Transverse colon (tissue), 4 donors: ENCODE measurements at regions not wholly inside any gene's neighbourhood (a gene's known extent, or its start where the extent isn't known, plus 50 kb on each side); places are given as distances from the start of the nearest gene placed in this dataset.

Experiments
- DNase-seq: peaks from one replicate; pipeline ENCODE4 v3.0.0-alpha.2; 2019
- H3K27ac ChIP-seq, 4 donors: fragments of 200-600 bp; sonication (generic); 2 replicates each; pipeline ENCODE4 v1.5.1; 2016 to 2018; ENCODE audit warnings: inconsistent platforms in 4 of 4
- H3K27me3 ChIP-seq: fragments of 200-600 bp; sonication (generic); 2 replicates; pipeline ENCODE4 v1.5.1; 2017; ENCODE audit warnings: inconsistent platforms
- H3K36me3 ChIP-seq, 4 donors: fragments of 200-600 bp; sonication (generic); 2 replicates each; pipeline ENCODE4 v1.5.1; 2017 to 2019; ENCODE audit warnings: inconsistent platforms in 4 of 4
- H3K4me1 ChIP-seq, 4 donors: fragments of 200-600 bp; sonication (generic); 2 replicates each; pipeline ENCODE4 v1.5.1; 2017 to 2020; ENCODE audit warnings: inconsistent platforms in 4 of 4
- H3K4me3 ChIP-seq, 4 donors: fragments of 200-600 bp; sonication (generic); 1 replicate in 1 of 4; 2 replicates in 3 of 4; pipeline versions ENCODE4 v1.5.1 to v1.6.1; 2017 to 2019; ENCODE audit warnings: inconsistent platforms in 4 of 4
- H3K9me3 ChIP-seq, 2 donors: fragments of 200-600 bp; sonication (generic); 2 replicates each; pipeline ENCODE4 v1.5.1; 2017 to 2019; ENCODE audit warnings: inconsistent platforms in 2 of 2
- EP300 ChIP-seq: sonication (generic); formaldehyde crosslinking; IDR thresholded peaks from one replicate; pipeline ENCODE4 v1.6.1; 2017; ENCODE audit warnings: antibody characterized with exemption, low read depth
- POLR2A ChIP-seq: fragments of 450-650 bp; IDR thresholded peaks from one replicate; pipeline ENCODE4 v1.6.1; 2016; ENCODE audit warnings: antibody characterized with exemption, mild to moderate bottlenecking, moderate library complexity
- POLR2AphosphoS5 ChIP-seq, 3 donors: sonication (generic); formaldehyde crosslinking; IDR thresholded peaks; one replicate each; pipeline ENCODE4 v1.6.1; 2016; ENCODE audit warnings: antibody characterized with exemption in 3 of 3
- WGBS, 2 donors: methylation state at CpG; one replicate each; pipeline ENCODE4 v1.1.5; 2018; ENCODE audit warnings: low coverage in 1 of 2; 5-methylcytosine and 5-hydroxymethylcytosine counted together
- in situ Hi-C, 4 donors: fragments of 200-750 bp; cut with MboI; loops; one replicate each; pipeline versions ENCODE4 v1.15.0 to v1.15.1; 2017; ENCODE audit warnings: low sequenced_read_pairs in 3 of 4, low pct_ligation_motif_present in 1 of 4, low pct_unique_long_range_greater_than_20kb in 1 of 4
- intact Hi-C: fragments of 100-400 bp; cut with DNase I; formaldehyde crosslinking; loops from one replicate; pipeline ENCODE4 v1.15.1; 2023; ENCODE audit warnings: low total_unique reads
- TF ChIP-seq, protein P1 (sequence below), 5 experiments: fragments of 200-600 bp in 3 of 5; fragments of 450-650 bp in 2 of 5; sonication (generic) in 3 of 5; IDR thresholded peaks; 1 replicate in 2 of 5; 2 replicates in 3 of 5; pipeline ENCODE4 v1.5.1; 2016 to 2017; ENCODE audit warnings: antibody characterized with exemption in 5 of 5, inconsistent platforms in 3 of 5, mild to moderate bottlenecking in 2 of 5, moderate library complexity in 1 of 5

DNA sequence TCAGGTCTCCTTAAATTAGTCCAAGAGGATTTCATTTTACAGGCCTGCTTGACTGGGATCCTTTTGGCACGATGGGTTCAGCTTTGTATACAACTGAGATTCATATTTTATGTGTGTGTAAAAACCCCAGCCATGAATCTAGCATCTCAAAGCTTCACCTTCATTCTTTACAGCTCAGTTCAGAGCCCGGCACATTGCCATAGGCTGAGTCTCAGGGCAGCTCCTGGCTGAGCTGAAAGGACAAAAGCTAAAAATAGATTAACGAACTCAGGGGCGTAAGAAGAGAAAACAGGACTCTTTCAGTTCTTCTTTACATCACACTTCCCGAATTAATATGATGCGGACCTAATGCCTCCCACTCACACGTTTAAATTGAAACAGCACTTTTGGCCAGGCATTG is 262.8 kb upstream of the PBX1 start:
- H3K4me3 ChIP-seq = no peak overlapping the region
- WGBS, 2 donors = 64 to 77% methylated on average over 7 of the region's 7 CpGs

DNA sequence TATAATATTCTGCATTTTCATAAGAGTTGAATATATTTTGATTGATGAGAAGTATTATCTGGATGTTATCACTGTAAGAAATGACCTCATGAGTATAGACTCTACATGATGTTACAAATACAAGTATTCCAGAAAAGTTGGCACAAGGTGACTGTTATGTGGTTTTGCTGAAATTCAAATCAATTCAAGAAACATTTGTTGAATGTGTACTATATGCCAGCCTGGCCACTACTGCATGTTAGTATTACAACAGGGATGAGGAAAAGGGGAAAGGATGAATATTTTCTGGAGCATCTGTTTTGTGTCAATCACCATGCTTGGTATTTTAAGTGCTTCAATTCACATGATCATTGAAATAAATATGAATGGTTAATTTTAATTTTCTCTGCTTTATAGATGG is 250.9 kb upstream of the PBX1 start:
- no peak overlapping the region for H3K27ac ChIP-seq
- in situ Hi-C loops = no loop called here
- no peaks in the 10 kb centered on the region for H3K9me3 ChIP-seq
- intact Hi-C loops = no loop called here
- TF ChIP-seq, protein P1, sequence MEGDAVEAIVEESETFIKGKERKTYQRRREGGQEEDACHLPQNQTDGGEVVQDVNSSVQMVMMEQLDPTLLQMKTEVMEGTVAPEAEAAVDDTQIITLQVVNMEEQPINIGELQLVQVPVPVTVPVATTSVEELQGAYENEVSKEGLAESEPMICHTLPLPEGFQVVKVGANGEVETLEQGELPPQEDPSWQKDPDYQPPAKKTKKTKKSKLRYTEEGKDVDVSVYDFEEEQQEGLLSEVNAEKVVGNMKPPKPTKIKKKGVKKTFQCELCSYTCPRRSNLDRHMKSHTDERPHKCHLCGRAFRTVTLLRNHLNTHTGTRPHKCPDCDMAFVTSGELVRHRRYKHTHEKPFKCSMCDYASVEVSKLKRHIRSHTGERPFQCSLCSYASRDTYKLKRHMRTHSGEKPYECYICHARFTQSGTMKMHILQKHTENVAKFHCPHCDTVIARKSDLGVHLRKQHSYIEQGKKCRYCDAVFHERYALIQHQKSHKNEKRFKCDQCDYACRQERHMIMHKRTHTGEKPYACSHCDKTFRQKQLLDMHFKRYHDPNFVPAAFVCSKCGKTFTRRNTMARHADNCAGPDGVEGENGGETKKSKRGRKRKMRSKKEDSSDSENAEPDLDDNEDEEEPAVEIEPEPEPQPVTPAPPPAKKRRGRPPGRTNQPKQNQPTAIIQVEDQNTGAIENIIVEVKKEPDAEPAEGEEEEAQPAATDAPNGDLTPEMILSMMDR (IDR thresholded peaks at IDR 0.05) = no peak
- TF ChIP-seq POLR2AphosphoS5 (IDR thresholded peaks at IDR 0.05) = no peak
- TF ChIP-seq EP300 = no peak
- no peak for TF ChIP-seq POLR2A
- H3K36me3 ChIP-seq = no peaks in the 10 kb centered on the region
- H3K4me1 ChIP-seq = no peaks in the 10 kb centered on the region
- DNase-seq = no peak
- no peak overlapping the region for H3K4me3 ChIP-seq
- H3K27me3 ChIP-seq = no peaks in the 10 kb centered on the region

More for the DNA sequence above, 262.8 kb upstream of the PBX1 start:
- no peaks in the 10 kb centered on the region for H3K9me3 ChIP-seq
- intact Hi-C loops = no loop called here
- peak overlapping the region in 3 of 4 donors; percentile 37 to 67 (median 59) for H3K27ac ChIP-seq
- peak; percentile 34 for DNase-seq
- in situ Hi-C loops = no loop called here
- H3K4me1 ChIP-seq = peaks cover 0 to 3% (median 0%) of the 10 kb centered on the region in 4 donors
- TF ChIP-seq POLR2A (no peak), EP300 (no peak), POLR2AphosphoS5 (IDR thresholded peaks at IDR 0.05) (peak; percentile 52 to 60 (median 60))
- TF ChIP-seq, protein P1 (IDR thresholded peaks at IDR 0.05) = no peak
- H3K27me3 ChIP-seq = no peaks in the 10 kb centered on the region
- H3K36me3 ChIP-seq = no peaks in the 10 kb centered on the region

DNA sequence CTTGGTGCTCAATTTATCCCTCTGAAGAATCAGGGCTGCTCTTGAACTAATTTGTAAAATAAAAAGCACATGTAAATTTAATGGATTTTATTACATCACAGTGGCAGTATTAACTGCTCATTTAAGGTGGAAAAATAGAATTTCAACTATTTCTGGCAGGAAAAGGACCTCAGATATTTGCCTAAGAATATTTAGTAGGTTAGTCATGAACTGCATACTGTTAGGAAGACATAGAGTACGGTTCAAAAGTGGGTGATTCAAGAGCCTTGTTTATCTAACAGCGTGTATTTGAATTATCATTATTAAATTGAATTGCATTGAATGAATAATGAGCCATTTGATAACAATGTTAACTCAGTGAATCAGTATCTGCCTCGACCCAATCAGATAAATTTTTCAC is 248.8 kb upstream of the PBX1 start:
- no peak for TF ChIP-seq POLR2AphosphoS5 (IDR thresholded peaks at IDR 0.05)
- no peak for TF ChIP-seq EP300
- TF ChIP-seq, protein P1 (IDR thresholded peaks at IDR 0.05) = no peak
- TF ChIP-seq POLR2A = no peak
- Histone ChIP-seq H3K4me1 (no peaks in the 10 kb centered on the region), H3K4me3 (no peak overlapping the region), H3K9me3 (no peaks in the 10 kb centered on the region), H3K36me3 (no peaks in the 10 kb centered on the region), H3K27ac (no peak overlapping the region), H3K27me3 (no peaks in the 10 kb centered on the region)
- 61 to 70% methylated on average over 3 of the region's 3 CpGs for WGBS, 2 donors
- no peak for DNase-seq
- intact Hi-C loops = no loop called here
- in situ Hi-C loops = no loop called here

DNA sequence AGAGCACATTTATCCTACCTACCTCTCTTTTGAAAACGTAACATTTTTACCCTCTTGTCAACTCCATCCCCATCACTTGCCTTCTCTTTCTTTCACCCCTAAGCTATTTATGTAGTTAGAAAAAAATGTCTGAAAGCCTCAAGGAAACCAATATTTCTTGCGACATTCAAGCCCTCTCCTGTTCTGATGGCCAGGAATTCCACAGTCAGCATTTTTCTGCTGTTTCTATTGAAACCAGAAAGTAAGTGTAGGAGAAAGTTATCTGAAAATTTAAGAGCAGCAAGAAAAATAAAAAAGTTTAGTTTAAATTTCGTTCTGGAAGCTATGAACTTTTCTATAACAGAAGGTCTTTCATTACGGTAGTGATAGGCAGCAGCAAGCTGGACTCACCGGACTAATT is 247.6 kb upstream of the PBX1 start:
- no peaks in the 10 kb centered on the region for H3K27me3 ChIP-seq
- intact Hi-C loops = no loop called here
- no peaks in the 10 kb centered on the region for H3K4me1 ChIP-seq
- no peaks in the 10 kb centered on the region for H3K9me3 ChIP-seq
- TF ChIP-seq EP300 = no peak
- no peak for TF ChIP-seq POLR2A
- TF ChIP-seq, protein P1 (IDR thresholded peaks at IDR 0.05) = no peak
- TF ChIP-seq POLR2AphosphoS5 (IDR thresholded peaks at IDR 0.05) = no peak
- in situ Hi-C loops = no loop called here
- DNase-seq = no peak
- no peak overlapping the region for H3K27ac ChIP-seq
- no peak overlapping the region for H3K4me3 ChIP-seq
- 66 to 71% methylated on average over 5 of the region's 5 CpGs for WGBS, 2 donors
- no peaks in the 10 kb centered on the region for H3K36me3 ChIP-seq
